ENCODE measurements at regions not wholly inside any gene's neighbourhood (a gene's known extent, or its start where the extent isn't known, plus 50 kb on each side); places are given as distances from the start of the nearest gene placed in this dataset.
"Not testable (repeated sequence)": the region's sequence is repeated elsewhere in the genome, so short reads cannot be mapped to it uniquely, and the experiment has no call there.

GRCh38 chr21:27916326-27916725, 949.4 kb upstream of the ADAMTS5 start:
- H2AK5ac ChIP-seq (ENCODE audit: low read length, severe bottlenecking); H3K4me2 ChIP-seq (ENCODE audit: low read length, poor library complexity, severe bottlenecking); H3K27me3 ChIP-seq (ENCODE audit: control insufficient read depth in 1 of 2, insufficient read depth in 1 of 2, low read length in 2 of 2); H2BK120ac ChIP-seq (ENCODE audit: low read depth, low read length); H2BK15ac ChIP-seq (ENCODE audit: low read depth, poor library complexity, severe bottlenecking); H3K9me3 ChIP-seq (ENCODE audit: control insufficient read depth, low read length); H4K91ac ChIP-seq (ENCODE audit: low read length); H4K8ac ChIP-seq (ENCODE audit: low read length); H3K4me3 ChIP-seq (ENCODE audit: insufficient read depth in 1 of 2, low read depth in 1 of 2, low read length in 2 of 2); H3K23ac ChIP-seq (ENCODE audit: low read length in 2 of 2); H3K9ac ChIP-seq (ENCODE audit: low read length); H2AFZ ChIP-seq (ENCODE audit: low read depth, low read length); H3K14ac ChIP-seq (ENCODE audit: low read length in 2 of 2); H3K4me1 ChIP-seq (ENCODE audit: control insufficient read depth, insufficient read depth, low read depth, low read length); H3K79me1 ChIP-seq (replicated peaks; ENCODE audit: low read length, poor library complexity, severe bottlenecking); H3K4ac ChIP-seq (ENCODE audit: low read depth in 1 of 2, low read length in 2 of 2); H3K27ac ChIP-seq (ENCODE audit: low read length, poor library complexity, severe bottlenecking); H3K36me3 ChIP-seq (ENCODE audit: control insufficient read depth in 1 of 2, insufficient read depth in 2 of 2, low read depth in 1 of 2, low read length in 2 of 2); H2BK12ac ChIP-seq (ENCODE audit: low read length in 2 of 2); H2BK5ac ChIP-seq (ENCODE audit: low read depth, low read length, poor library complexity, severe bottlenecking); H3K18ac ChIP-seq (ENCODE audit: low read depth in 1 of 2, low read length in 2 of 2): not testable (repeated sequence)
- WGBS, result 100% methylated on average over 1 of the region's 2 CpGs
- peak; percentile 11 for DNase-seq

GRCh38 chr21:27912133-27912532, 945.2 kb upstream of the ADAMTS5 start:
- not testable (repeated sequence) for H3K4me2 ChIP-seq (ENCODE audit: low read length, poor library complexity, severe bottlenecking); H3K4me3 ChIP-seq (ENCODE audit: insufficient read depth in 1 of 2, low read depth in 1 of 2, low read length in 2 of 2); H2BK120ac ChIP-seq (ENCODE audit: low read depth, low read length); DNase-seq; H3K18ac ChIP-seq (ENCODE audit: low read depth in 1 of 2, low read length in 2 of 2); H3K36me3 ChIP-seq (ENCODE audit: control insufficient read depth in 1 of 2, insufficient read depth in 2 of 2, low read depth in 1 of 2, low read length in 2 of 2); H3K27me3 ChIP-seq (ENCODE audit: control insufficient read depth in 1 of 2, insufficient read depth in 1 of 2, low read length in 2 of 2); H2BK5ac ChIP-seq (ENCODE audit: low read depth, low read length, poor library complexity, severe bottlenecking); H3K9ac ChIP-seq (ENCODE audit: low read length); H2BK12ac ChIP-seq (ENCODE audit: low read length in 2 of 2); H3K4ac ChIP-seq (ENCODE audit: low read depth in 1 of 2, low read length in 2 of 2); H2AK5ac ChIP-seq (ENCODE audit: low read length, severe bottlenecking); H2BK15ac ChIP-seq (ENCODE audit: low read depth, poor library complexity, severe bottlenecking); H3K23ac ChIP-seq (ENCODE audit: low read length in 2 of 2); H3K14ac ChIP-seq (ENCODE audit: low read length in 2 of 2); H3K27ac ChIP-seq (ENCODE audit: low read length, poor library complexity, severe bottlenecking); H2AFZ ChIP-seq (ENCODE audit: low read depth, low read length); H3K4me1 ChIP-seq (ENCODE audit: control insufficient read depth, insufficient read depth, low read depth, low read length); H4K91ac ChIP-seq (ENCODE audit: low read length); H3K9me3 ChIP-seq (ENCODE audit: control insufficient read depth, low read length); H4K8ac ChIP-seq (ENCODE audit: low read length); H3K79me1 ChIP-seq (replicated peaks; ENCODE audit: low read length, poor library complexity, severe bottlenecking)
- WGBS, result no CpG with 5 or more reads among the region's 2 CpGs

- DNase-seq; H3K79me1 ChIP-seq (replicated peaks; ENCODE audit: low read length, poor library complexity, severe bottlenecking); H3K23ac ChIP-seq (ENCODE audit: low read length in 2 of 2): not testable (repeated sequence)
These were observed 942.6 kb upstream of the ADAMTS5 start for GRCh38 chr21:27909487-27909886.

GRCh38 chr21:27908816-27909215, 941.9 kb upstream of the ADAMTS5 start:
- H3K4me1 ChIP-seq (ENCODE audit: control insufficient read depth, insufficient read depth, low read depth, low read length); DNase-seq; H2BK12ac ChIP-seq (ENCODE audit: low read length in 2 of 2); H4K8ac ChIP-seq (ENCODE audit: low read length); H3K4ac ChIP-seq (ENCODE audit: low read depth in 1 of 2, low read length in 2 of 2); H3K4me3 ChIP-seq (ENCODE audit: insufficient read depth in 1 of 2, low read depth in 1 of 2, low read length in 2 of 2); H3K9ac ChIP-seq (ENCODE audit: low read length); H3K14ac ChIP-seq (ENCODE audit: low read length in 2 of 2); H2BK15ac ChIP-seq (ENCODE audit: low read depth, poor library complexity, severe bottlenecking); H2BK120ac ChIP-seq (ENCODE audit: low read depth, low read length); H2BK5ac ChIP-seq (ENCODE audit: low read depth, low read length, poor library complexity, severe bottlenecking); H3K18ac ChIP-seq (ENCODE audit: low read depth in 1 of 2, low read length in 2 of 2); H3K9me3 ChIP-seq (ENCODE audit: control insufficient read depth, low read length); H2AK5ac ChIP-seq (ENCODE audit: low read length, severe bottlenecking); H3K4me2 ChIP-seq (ENCODE audit: low read length, poor library complexity, severe bottlenecking); H3K27me3 ChIP-seq (ENCODE audit: control insufficient read depth in 1 of 2, insufficient read depth in 1 of 2, low read length in 2 of 2); H2AFZ ChIP-seq (ENCODE audit: low read depth, low read length); H3K27ac ChIP-seq (ENCODE audit: low read length, poor library complexity, severe bottlenecking); H4K91ac ChIP-seq (ENCODE audit: low read length); H3K36me3 ChIP-seq (ENCODE audit: control insufficient read depth in 1 of 2, insufficient read depth in 2 of 2, low read depth in 1 of 2, low read length in 2 of 2); H3K23ac ChIP-seq (ENCODE audit: low read length in 2 of 2); H3K79me1 ChIP-seq (replicated peaks; ENCODE audit: low read length, poor library complexity, severe bottlenecking): not testable (repeated sequence)
- no CpG with 5 or more reads among the region's 4 CpGs for WGBS

More at GRCh38 chr21:27909487-27909886, 942.6 kb upstream of the ADAMTS5 start:
- not testable (repeated sequence) for H4K91ac ChIP-seq (ENCODE audit: low read length); H3K14ac ChIP-seq (ENCODE audit: low read length in 2 of 2); H3K4me1 ChIP-seq (ENCODE audit: control insufficient read depth, insufficient read depth, low read depth, low read length); H3K9ac ChIP-seq (ENCODE audit: low read length); H2BK120ac ChIP-seq (ENCODE audit: low read depth, low read length); H2AK5ac ChIP-seq (ENCODE audit: low read length, severe bottlenecking); H3K18ac ChIP-seq (ENCODE audit: low read depth in 1 of 2, low read length in 2 of 2); H2BK15ac ChIP-seq (ENCODE audit: low read depth, poor library complexity, severe bottlenecking); H3K36me3 ChIP-seq (ENCODE audit: control insufficient read depth in 1 of 2, insufficient read depth in 2 of 2, low read depth in 1 of 2, low read length in 2 of 2); H2AFZ ChIP-seq (ENCODE audit: low read depth, low read length); H2BK12ac ChIP-seq (ENCODE audit: low read length in 2 of 2); H3K27ac ChIP-seq (ENCODE audit: low read length, poor library complexity, severe bottlenecking); H3K27me3 ChIP-seq (ENCODE audit: control insufficient read depth in 1 of 2, insufficient read depth in 1 of 2, low read length in 2 of 2); H2BK5ac ChIP-seq (ENCODE audit: low read depth, low read length, poor library complexity, severe bottlenecking); H3K4me2 ChIP-seq (ENCODE audit: low read length, poor library complexity, severe bottlenecking); H3K4me3 ChIP-seq (ENCODE audit: insufficient read depth in 1 of 2, low read depth in 1 of 2, low read length in 2 of 2); H3K4ac ChIP-seq (ENCODE audit: low read depth in 1 of 2, low read length in 2 of 2); H3K9me3 ChIP-seq (ENCODE audit: control insufficient read depth, low read length); H4K8ac ChIP-seq (ENCODE audit: low read length)
